NCI-H2029 treated with DMSO at 0.1 percent for 48 hours (cell line): ENCODE measurements at regions not wholly inside any gene's neighbourhood (a gene's known extent, or its start where the extent isn't known, plus 50 kb on each side); places are given as distances from the start of the nearest gene placed in this dataset.

ENCODE experiments used
- DNase-seq: peaks from one replicate; lab custom pipeline; 2025; lab: John Stamatoyannopoulos, UW

DNA sequence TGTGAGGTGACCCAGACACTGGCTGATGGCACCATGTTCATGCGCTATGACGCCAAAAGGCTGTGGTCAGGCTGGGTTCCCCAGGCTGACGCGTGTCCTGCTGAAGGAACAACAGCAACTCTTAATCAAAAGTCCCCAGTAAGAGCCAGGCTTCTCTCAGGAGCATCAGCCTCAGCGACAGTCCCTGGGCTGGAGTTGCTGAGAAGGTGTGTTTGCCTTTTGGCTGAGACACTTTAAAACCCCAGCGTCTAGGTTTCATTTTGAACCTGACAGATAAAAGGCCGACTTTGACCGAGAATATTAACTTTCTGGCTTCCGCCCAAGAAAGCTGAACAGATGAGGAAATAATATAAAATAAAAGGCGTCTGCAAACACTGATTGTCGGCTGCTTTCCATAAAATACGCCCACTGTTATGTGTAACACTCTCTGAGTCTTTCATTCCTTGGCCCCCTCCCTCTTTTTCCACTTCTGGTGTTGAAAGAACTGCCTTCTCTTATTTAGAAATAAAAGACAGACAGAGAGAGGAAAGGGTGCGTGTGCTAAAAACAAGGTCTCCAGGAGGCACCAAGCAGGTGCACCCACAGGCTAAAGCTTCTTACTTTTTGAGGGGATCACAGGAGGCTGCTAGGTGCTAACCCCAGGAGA lies 373.6 kb downstream of the MID1IP1 start:
- DNase-seq: peak; percentile 8

DNA sequence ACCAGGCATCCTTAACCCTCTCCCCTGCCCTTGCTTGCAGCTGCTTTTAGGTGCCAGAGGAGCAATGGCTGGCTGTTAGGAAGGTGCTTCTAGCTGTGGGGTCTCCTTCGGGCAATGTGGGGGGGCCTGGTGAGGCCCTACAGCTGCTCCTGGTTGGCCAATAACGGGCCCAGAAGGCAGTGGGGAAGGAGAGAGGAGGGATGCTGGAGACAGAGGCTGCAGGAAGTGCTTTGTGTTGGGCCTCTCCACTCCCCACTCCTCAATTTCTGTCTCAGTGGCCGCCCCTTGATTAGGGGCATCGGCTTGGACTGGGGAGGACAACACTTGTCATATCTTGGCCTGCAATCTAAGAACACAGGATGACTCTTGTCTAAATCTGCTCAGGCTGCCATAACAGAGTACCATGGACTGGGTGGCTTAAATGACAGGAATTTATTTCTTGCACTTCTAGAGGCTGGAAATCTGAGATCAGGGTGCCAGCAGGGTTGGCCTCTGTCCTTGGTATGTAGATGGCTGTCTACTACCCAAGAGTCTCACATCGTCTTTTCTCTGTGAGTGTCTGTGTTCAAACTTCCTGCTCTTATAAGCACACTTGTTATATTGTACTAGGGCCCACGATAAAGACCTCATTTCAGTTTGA lies 374.3 kb downstream of the MID1IP1 start:
- DNase-seq: no peak

DNA sequence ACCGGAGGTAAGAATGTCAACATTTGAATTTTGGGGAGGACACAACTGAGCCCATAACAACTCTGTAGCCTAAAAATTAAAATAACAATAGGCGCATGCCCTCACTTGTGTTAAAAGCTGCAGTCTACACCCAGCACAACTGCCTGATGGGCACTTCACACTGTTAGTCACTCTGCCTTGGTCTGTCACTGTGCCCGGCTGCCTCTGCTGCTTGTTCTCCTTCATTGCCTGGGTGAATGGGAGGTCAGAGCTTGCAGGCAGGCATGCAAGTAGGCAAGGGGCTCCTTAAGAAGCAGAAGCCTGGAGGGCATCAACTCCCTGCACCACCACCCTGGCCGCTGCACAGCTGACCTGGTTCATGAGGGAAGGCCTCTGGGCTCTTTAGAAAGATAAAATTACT lies 374.8 kb downstream of the MID1IP1 start:
- no peak for DNase-seq

DNA sequence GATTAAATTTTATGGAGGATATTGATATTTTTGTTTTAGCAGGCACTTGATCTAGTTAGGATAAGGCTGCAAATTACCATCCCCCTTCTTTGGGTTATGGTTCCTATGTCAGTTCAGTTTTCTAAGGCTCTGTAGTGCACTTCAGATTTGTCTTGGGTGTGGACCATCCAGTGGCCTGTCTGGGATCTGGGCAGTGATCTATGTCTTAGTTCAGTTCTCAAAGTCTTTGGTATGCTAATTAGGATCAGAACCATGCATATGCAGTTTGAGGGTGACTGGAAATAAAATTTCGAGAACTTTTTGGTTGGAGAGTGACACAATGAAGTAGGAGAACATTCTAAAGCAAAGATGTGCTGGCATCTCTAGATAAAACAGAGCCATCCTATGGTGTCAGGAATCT lies 388.2 kb downstream of the MID1IP1 start:
- DNase-seq: no peak

DNA sequence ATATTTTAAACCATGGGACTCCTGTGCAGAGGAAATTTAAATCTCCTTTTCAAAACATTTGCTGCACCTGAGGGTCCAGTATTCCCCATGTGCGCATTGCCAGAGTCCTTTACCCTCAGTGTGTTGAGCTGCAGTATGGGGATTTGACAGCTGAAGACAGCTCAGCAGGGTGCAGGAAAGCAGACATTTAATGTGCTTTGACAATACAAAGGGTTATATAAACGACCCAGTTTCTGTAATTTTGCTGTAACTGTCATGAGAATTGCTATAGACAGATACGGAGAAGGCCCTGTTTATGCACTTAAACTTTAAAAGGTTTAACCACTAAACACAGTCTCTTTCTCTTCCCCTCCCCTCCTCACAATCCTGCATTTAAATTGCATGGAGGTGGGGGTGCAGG lies 393.4 kb downstream of the MID1IP1 start:
- no peak for DNase-seq

DNA sequence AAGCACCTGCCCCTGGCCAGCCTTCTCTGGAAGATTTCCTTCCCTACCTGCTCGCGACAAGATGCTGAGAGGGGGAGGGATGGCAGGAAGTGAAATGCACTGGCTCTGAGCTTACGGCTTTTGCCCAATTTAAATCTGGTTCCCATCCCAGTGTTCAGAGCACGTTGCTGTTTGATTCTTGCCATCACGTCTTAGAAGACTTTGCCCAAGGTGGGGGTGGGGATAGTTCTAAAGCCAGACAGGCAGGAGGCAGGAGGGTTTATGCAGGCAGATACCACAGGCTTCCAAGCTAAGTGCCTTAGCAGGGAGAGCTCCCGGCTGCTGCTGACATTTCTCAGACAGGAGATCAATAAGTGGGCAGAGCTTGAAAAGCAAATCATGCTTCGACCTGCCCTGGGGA lies 393.9 kb downstream of the MID1IP1 start:
- DNase-seq: no peak

DNA sequence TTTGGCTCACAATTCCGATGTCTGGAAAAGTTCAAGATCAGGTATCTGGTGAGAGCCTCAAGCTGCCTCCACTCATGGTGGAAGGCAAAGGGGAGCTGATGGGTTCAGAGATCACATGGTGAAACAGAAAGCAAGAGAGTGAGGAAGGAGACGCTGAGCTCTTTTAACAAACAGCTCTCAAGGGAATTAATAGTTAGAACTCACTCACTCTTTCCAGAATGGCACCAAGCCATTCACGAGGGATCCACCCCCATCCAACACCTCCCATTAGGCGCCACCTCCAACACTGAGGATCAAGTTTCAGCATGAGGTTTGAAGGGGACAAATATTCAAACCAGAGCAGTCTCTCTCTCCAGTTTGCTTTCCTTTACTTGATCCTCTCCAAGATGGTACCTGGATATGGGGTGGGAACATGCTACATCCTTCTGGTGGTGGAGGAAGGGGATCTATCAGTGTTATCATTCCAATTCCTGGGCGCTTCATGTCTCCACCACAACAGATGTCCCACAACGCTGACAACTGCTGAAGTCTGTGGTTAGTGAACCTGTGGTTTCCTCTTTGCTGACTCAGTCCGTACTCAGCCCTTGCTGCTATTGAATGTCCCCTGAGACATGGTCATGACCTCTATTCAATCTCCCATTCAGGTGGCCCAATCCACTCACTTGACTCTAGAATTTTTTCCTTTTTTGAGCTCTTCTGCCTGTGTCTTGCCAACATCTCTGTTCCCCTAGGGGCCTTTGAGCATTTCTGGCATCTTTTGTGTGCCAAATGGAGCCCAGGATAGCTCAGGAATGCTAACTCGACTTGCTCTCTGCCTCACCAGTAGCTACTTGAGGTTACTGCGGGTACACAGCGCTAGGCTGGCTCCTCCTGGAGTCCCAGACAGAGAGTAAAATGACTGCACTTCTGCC lies 395.2 kb downstream of the MID1IP1 start:
- DNase-seq: peak; percentile 8

DNA sequence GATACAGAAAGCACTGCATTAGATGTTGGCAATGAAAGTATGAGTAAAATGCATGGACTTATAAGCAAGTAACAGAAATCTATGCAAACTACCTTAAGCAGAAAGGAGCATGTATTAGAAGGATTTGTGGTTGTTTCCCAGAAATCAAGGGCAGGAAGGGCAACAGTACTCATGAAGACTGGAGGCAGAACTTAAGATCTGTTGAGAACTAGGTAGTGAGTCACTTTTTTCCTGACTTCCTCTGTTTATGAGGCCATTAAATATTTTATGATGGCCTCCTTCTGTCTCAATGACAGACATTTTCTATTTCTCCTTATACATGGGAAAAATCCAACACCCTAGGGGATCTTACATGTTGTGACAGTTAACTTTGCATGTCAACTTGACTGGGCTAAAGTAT lies 398.2 kb downstream of the MID1IP1 start:
- DNase-seq: no peak

DNA sequence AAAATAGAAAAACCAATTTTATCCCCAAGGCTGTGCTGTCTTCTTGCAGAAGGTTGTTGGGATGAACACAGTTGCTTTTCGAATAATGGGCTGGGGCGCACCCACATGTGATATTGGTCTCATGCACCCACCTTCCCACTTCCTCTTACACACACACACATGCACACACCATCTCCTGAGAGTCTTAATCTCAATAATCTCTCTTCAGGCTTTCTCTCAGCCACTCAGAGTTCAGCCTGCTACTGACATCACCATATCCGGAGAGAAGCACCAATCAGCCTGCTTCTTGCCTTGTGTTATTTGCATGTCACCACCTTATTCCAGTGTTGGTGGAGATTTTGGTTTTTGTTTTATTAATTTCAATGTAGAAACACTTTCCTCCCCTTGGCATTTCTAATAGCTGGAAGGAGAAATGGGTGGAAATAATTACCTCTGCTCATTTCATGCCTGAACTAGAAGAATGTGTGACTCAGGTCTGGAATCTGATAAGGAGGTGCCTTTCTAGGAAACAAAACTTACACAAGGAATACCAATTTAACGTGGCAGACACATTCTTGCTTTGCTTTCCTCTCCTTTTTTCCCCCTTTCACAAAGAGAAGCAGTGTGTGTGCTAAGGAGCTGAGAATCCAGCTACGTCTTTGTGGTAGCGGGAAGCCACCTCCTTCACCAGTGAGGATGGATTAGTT lies 400.2 kb downstream of the MID1IP1 start:
- DNase-seq: no peak

DNA sequence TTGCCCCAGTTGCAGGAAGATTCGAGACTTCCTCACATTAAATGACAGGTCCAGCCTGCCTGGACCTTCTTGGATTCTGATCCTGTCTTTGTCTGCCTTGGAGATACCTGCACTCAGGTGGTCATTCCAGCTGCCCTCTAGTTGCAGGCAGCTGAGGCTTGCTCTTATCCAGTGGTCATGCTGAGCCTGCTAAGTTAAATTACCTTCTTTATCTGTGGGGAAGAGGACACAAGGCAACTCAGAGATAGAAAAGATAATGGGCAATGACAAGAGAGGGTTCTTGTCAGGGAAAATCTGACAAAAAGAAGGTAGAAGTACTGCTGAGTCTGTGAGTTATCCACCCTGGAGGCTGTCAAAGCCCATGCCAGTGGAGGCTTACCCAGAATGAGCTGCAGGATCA lies 401.4 kb downstream of the MID1IP1 start:
- DNase-seq: no peak

DNA sequence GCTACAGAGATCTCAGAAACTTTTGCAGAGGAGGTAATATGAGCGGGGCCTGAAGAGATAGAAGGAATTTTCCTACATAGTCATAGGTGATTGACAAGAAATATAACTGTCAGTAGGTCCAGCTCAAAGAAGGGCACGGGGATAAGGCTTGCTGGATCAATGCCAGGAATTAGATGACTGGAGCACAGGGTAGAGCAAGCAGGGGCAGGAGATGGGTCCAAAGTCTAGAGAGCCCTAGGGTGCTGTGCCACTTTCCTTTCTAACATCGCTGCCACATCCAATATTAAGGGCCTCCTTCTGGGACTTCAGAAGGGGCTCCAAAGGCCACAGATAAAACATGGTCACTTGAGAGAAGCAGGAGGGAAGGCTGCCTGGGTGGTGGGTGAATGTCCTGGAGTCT lies 402.2 kb downstream of the MID1IP1 start:
- no peak for DNase-seq

DNA sequence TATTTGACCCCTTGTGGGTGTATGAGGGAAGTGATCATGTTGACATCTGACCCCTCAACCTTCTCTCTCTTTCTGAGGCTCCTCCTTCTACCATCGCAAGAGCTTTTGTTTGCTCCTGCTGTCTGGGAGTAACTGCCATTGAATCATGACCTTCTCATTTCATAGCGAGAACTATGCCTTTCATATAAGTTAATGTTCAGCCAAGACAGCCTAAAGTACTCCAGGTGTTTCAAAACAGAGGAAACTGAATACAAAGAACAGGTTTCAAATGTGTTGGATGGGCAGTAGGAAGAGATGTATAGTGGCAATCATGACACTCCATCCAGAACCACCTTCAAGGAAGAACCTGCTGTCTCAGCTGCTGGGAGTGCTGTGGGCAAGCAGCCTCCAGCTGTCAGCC lies 403.1 kb downstream of the MID1IP1 start:
- DNase-seq: no peak

DNA sequence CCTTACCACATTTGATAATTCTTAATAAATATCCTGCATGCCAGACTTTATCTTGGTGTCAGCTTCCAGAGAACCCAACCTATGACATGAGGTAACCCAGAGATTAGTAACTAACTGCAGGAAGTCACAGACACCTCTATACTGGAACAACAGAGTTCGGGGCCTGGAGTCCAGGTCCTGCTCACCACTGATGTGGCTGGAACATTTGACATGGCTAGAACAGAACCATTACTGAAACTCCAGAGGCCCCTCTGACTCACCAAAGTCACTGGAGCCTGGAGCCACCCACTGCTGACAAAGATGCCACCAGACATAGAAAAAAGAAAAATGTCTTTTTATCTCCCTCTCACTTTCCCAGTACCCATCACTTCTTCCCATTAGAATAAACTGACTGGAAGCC lies 403.7 kb downstream of the MID1IP1 start:
- DNase-seq: no peak

DNA sequence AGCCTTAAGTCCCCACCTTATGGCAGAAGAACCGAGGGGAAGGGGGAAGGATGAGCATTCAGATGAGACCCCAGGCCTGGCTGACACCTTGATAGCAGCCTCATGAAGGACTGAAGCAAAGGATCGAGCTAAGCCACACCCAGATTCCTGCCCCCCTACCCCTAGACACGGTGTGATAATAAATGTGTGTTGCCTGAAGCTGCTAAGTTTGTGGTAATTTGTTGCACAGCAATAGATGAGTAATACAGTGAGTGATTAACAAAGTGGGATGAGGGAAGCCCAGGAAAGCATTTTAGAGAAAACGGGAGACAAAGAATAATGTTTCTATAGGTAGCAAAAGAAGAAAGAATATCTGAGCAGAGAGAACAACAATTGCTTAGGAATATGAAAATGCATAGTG lies 404.2 kb downstream of the MID1IP1 start:
- DNase-seq: no peak

DNA sequence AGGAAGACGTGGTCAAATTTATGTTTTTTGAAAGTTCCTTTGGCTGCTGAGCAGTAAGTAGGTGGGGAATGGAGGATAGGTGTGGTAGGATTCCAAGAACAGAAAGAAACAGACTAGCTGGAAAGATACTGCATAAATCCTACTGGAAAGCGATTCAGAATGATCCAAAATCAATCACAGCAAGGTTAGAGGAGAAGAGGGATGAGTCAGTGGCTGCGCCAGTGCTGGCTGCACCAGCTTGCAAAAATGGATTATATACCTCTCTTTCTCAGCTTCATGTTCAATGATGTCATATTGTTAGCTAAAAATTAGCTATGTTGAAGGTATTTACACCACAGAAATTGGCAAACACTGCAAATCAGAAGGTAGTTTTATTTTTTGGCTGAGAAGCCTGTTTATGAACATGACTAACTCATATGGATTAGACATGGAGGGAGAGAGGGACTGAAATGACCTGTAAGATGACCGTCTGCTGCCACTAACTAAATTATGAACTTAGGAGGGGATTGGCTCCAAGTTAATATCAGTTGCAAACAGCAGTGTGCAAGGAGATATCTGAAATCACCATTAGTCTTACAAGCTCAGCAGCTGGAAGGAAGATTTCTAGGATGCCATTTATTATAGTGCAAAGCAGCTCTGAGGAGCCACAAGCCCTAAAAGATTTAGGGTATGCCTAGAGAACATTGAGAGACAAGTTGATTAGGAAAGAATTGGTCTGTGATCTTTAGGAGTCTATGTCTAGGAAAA lies 405.3 kb downstream of the MID1IP1 start:
- DNase-seq: no peak

DNA sequence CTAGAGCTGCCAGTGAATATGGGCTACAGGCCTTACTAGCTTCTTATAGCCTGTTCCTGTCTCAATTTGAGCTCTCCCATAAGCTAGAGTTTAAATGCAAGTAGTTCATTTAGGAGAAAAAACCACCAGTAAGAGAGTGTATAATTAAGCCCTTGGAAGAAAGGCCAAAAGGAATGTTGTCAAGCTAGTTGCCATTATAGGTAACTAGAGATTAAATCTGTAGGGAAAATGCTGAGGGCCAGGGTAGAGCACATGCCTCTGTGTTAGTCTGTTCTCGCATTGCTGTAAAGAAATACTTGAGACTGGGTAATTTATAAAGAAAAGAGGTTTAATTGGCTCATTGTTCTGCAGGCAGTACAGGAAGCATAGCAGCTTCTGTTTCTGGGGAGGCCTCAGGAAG lies 410.2 kb downstream of the MID1IP1 start:
- DNase-seq: no peak

DNA sequence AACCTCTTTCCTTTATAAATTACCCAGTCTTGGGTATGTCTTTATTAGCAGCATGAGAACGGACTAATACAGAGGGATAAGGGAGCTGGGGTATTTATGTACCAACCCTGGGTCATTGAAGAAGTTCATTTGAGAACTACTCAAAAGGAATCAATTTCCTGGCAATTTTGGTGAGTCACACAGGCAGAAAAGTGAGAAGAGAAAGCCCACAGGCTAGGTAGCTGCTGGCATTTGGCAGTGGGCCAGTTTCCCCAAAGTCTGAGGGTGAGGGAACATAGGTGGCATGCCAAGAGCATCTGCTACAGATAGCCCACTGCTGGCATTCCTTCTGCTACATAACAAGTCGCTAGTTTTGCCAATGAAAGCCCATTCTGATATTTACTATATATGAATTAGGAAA lies 411.2 kb downstream of the MID1IP1 start:
- DNase-seq: no peak

DNA sequence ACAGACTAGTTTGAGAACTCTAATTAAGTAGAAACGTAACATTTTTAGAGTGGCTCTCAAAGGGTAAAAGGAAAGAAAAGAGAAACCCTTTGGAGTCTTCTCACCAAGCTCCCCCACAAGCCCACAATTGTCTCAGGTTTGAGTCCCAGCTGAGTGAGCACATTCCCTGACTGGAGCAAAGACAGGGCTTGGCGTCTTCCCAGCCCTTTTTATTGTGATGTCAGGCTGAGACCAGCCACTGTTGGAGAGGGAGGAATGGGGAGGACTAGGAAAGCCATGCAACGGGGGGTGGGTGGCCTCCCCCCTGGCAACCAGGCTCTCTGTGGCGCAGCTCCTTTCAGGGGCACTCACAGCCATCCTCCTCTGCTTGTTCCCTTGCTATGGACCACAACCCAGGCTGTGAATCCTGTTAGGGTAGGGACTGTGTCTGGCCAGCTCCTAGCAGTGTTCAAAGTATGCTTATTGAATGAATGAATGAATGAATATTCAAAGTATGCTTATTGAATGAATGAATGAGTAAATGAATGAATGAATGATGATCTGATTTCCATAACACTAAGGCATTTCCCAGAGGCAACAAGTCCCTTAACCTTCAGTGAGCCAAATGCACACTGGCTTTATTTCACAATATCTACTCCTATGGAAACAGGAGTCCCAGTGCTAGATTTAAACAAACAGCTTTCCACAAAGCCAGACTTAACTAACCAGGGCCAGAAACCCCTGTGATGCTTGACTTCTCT lies 413.3 kb downstream of the MID1IP1 start:
- no peak for DNase-seq

DNA sequence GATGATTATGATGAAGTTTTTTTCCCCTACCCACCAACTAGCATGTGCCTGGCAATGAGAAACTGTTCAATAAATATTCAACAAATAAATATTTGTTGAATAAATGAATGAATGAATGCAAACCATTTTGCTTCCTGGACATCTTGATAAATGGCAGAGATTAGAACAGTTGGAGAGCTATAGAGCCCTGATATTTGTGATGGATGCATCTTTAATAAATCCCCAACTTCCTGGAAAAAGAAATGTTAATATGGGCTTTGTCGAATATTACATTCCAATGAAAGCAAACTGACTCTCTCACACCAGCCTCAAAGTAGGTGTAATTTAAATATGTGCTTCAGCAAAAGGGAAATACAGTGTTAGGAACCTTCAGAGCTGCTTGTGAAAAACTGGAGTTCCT lies 419.7 kb downstream of the MID1IP1 start:
- no peak for DNase-seq

DNA sequence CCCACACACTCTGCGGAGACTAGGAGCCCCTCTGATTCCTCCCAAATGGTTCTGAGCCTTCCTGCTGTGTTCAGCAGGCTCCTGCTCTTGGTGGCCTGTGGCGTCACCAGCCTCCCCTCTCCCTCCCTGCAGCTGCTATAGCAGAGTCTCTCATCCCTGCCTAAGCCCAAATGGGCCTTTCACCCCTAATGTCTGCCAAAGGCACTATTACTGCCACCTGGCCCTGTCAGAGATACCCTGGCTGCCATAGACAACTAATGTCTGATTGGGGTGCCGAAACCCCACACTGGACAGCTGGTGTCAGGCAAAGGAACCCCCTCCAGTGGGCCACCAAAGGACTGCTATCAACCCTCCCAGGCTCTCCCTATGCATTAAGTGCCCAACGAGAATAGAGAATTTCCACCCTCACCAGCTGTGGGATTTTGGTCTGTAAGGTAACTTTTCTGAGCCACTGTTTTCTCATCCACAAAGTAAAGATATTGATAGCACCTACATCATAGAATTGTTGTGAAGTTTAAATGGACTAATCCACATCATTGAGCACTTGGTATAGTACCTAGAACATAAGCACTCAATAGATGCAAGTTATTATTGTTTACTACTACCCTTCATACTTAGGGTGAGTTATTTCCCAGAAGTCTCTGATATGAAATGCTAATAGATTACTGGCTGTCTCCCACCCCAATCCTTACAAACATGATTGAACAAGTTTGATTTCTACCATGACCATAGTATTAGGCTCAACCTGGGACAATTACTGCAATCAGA lies 421.3 kb downstream of the MID1IP1 start:
- DNase-seq: no peak
